ENCODE measurements at regions not wholly inside any gene's neighbourhood (a gene's known extent, or its start where the extent isn't known, plus 50 kb on each side); places are given as distances from the start of the nearest gene placed in this dataset.
"Not testable (repeated sequence)": the region's sequence is repeated elsewhere in the genome, so short reads cannot be mapped to it uniquely, and the experiment has no call there.

DNA sequence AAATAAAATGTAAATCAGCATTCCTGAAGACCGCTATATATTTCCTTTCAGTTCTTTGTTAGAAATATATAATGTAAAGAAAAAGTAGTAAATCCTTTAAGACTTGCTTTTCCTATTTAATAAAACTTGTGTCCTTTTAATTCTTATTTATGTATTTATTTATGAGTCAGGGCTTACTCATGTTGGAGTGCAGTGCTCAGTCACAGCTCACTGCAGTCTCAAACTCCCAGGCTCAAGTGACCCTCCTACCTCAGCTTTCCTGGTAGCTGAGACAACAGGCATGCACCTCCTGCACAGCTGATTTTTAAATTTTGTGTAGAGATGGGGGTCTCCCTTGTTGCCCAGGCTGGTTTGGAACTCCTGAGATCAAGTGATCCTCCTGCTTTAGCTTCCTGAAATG is 724.5 kb downstream of the ANKRD7 start:
- DNase-seq, result no peak

DNA sequence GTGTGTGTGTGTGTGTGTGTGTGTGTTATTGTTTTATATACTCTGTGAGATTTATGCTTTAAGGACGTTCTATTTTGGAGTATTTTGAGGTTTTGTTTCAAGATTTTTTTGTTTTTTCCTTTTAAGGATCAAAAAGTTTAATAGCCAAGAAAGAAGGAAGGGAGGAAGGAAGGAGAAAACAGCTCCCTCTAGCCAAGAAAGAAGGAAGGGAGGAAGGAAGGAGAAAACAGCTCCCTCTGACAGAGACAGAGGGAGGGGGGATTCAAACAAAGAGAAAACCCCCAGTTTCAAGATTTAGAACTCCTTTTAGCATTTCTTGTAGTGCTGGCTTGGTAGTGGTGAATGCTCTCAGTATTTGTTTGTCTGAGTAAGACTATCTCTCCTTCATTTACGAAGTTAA is 731.8 kb downstream of the ANKRD7 start:
- DNase-seq, result not testable (repeated sequence)

DNA sequence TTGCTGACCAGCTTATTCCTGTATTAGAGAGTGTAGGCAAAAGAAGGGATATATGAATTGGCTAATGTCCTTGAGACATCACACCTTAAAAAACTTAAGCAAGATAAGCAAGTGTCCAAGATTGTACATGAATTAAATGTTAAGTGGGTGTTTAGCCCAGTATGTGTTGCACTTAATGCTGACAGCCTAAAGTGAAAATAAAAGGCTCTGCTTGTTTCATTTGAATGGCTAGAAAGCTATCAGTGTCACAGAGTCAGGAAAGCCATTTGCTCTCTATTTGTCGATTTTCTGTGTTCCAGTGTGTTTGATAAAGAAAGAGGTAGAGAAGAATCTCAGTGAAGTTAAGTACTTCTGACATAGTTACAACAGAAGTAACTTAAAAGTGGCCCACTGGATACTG is 744.9 kb downstream of the ANKRD7 start:
- DNase-seq, result no peak

DNA sequence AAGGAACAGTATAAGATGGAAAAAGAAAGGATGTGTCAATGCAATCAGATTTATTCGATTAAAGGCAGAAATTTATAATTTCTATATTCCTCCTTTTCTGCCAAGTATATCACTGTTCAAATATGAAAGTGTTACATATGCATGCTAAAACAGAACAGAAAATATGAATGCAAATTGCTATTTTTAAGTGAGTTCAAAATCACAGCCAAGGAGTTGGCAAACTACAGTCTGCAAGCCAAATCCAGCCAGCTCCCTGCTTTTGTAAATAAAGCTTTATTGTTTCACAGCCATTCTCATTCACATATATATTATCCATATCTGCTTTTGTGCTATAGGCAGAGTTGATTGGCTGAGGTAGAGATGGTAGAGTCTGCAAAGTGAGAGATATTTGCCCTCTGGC is 747.2 kb downstream of the ANKRD7 start:
- no peak for DNase-seq

DNA sequence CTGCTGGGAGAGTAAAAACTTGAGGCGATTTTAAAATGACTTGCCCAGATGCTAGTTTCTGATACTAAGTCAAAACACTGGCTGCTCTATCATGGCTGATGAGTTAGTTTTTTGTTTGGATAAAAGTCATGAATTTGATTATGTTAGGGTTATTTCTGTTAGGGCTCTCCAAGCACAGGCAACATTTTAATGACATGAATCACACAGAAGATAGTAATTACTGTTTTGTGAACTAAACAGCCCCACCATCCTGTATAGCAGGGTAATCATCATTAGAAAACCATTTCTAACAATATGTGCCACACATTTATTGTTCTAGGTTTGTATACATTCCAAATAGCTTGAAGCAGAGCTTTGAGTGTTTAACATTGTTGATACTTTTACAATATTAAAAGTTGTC is 750.3 kb downstream of the ANKRD7 start:
- DNase-seq, result no peak

DNA sequence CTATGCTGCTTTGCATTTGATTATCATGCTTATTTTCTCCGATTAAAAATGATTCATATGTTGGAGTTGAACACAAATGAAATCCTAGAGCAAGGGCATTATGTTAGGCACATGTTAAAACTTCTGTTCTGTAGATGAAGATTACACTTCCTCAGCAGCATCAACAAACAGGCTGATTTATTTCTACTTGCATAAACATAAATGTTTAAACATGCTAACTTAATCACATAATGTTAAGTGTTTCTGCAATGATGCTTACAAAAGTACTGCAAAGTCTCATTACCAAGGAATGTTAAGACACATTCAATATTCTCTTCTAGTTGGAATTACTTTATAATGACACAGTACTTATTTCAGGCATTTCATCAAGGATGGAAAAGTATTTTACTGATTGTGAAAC is 770.8 kb downstream of the ANKRD7 start:
- DNase-seq, result no peak

DNA sequence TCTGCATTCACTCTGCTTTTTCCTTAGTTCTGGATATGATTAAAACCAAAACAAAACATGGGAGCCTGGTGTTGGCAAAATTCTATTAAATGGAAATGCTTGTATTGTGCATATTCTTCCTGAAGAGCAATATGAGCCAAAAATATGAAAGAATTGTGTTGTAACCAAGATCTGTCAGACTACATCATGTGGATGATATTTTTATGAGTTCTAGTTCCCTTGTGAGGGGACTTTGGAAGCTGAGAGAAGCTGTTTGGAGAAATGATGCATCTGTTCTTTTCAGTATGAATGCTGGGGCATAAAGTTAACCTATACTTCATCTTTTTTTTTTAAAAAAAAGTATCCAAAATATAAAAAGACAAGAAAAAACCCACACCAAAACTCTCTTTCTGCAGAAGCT is 782.7 kb downstream of the ANKRD7 start:
- no peak for DNase-seq

DNA sequence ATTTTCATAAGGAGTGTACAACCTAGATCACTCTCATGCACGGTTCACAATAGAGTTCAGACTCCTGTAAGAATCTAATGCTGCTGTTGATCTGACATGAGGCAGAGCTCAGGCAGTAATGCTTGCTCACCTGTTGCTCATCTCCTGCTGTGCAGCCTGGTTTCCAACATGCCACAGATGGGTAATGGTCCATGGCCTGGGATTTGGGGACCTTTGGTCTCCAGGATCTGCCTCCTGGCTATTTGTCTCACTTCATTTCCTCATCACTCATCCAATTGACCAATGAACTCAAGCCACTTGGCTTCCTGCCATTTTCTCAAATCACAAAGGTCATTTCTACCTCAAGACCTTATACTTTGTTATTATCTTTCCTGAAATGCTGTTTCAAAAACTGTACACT is 786.1 kb downstream of the ANKRD7 start:
- DNase-seq, result no peak

DNA sequence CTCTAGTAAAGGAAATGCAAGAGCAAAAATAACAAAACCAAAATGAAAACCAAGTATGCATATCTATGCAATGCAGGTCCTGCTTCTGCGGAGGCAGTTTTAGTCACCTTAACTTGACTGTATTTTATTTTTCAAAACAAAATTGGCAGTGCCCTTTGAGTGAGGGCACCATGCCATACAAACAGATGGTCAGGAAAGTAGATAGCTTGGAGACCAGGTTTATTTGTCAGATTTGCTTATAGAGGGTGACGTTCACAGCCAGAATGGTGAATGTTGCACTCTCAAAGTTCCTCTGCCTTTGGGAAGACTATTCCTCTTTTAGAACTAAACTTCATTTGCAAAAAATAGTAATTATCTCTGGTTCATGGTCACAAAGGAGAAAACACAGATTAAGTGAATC is 801.9 kb downstream of the ANKRD7 start:
- no peak for DNase-seq

DNA sequence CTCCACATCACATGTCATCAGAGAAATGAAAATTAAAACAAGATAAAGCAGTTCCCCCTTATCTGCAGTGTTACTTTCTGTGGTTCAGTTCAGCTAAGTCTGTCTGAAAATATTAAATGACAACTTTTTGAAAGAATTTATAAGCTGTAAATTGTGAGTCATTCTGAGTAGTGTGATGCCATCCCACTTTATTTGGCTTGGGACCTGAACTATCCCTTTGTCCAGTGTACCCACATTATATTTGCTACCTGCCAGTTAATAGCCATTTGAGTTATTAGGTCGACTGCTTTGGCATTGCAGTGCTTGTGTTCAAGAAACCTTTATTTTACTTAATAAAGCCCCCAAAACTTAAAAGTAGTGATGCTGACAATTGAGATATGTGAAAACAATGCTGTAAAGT is 804.2 kb downstream of the ANKRD7 start:
- DNase-seq, result no peak

DNA sequence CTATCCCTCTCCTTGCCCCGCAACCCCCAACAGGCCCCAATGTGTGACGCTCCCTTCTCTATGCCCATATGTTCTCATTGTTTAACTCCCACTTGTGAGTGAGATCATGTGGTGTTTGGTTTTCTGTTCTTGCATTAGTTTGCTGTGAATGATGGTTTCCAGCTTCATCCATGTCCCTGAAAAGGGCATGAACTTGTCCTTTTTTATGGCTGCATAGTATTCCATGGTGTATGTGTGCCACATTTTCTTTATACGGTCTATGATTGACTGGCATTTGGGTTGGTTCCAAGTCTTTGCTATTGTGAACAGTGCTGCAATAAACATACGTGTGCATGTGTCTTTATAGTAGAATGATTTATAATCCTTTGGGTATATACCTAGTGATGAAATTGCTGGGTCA is 807.6 kb downstream of the ANKRD7 start:
- not testable (repeated sequence) for DNase-seq

DNA sequence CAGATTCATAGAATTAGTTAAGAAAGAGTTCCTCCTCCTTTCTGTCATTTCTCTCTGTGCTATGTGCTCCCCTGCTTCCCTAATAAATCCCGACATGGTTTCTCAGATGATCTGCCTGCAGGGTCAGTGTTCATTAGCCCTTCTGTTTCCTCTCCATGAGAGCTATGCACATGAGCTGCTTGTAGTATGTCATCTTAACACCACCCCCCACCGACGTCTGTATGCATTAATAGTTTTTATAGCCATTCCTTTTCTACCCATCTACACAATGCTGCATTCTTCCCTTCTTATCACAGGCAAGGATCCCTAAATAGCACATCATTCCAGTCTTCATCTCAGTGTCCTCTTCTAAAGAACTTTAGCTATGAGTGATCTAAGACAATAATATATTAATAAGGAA is 809.1 kb downstream of the ANKRD7 start:
- no peak for DNase-seq

DNA sequence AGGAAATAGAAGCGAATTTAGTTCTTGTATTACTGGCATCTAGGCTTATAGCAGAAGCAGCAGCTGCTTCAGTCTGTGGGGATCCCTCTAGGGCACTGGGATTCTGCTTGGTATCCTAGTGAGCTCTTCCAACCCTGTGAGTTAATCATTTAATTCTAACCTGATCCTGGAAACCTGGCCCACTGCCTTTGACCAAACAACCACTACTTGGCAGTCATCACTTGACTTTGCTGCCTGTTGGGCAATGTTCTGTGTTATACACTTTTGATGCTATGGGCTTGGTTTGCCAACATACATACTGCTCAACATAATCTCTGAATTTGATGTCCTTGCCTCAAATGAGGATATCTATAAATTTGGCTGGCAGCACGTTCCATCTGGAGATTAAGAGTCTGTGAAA is 813.4 kb downstream of the ANKRD7 start:
- DNase-seq, result no peak

DNA sequence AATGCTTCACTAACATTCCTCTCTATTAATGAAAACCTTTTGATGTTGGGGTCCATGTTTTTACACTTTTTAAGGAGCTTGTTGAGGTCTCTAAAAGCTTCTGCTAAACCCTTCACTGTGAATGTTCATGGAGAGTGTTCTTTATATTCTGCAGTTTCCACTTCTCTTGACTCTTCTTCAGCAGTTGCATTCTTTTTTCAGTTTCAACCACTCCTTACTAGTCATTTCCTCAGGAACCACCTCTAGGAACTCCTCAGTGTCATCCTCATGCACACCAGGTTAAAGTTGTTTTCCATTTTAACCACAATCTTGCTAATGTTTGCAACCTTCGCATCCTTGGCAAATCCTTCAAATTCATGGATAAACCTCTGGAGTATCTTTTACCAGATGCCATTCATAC is 821.6 kb downstream of the ANKRD7 start:
- DNase-seq, result no peak

DNA sequence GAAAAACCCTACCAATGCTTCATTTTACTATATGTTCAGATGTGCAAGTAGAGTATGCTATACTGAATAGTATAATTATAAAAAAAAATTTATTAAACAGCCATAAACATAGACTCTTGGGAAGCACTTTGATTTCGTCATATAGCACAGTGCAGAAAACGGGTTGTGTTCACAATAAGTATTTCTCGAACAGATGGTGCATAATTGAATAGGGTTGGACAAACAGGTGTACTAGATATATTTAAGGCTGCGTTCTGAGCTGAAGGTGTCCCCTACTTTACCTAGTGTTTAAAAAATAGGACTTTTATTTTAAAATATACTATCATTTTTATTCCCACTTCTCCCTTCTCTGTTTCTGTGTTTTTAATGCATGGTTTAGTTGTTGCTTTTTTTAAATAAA is 841.5 kb downstream of the ANKRD7 start:
- no peak for DNase-seq

DNA sequence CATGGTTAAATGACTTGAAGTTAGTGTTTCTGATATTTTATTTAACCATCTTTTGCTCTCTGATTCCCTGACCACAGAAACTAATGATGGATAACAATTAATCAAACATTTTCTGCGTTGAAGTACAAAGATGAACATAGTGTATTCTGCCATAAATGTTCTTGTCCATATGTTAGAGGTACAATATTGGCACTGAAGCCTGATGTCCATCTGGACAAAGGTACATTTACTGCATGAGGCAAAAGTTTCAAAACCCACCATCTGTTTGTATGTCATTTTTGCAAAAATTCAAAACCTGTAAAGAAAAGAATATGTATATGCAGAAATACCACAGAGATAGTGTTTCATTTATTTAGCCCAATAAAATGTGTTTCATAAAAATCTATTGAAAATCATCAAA is 861.5 kb downstream of the ANKRD7 start:
- no peak for DNase-seq

DNA sequence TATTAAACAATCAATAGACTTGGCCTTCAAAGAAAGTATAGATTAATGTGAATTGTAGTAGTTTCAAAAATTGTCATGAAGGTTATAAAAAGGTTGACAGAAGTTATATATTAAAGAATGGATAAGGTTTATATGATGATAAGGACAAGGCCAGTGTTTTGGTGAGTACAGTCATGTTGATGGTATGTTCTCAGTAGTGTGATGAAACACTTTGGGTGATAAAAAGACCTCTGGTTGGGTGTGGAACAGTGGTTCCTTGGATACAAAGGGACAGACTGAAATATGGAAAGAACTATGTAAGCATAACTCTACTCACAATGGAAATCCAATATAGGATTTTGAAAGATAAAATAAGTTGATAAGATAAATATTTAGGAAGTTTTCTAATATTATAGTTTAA is 866.3 kb downstream of the ANKRD7 start:
- no peak for DNase-seq

DNA sequence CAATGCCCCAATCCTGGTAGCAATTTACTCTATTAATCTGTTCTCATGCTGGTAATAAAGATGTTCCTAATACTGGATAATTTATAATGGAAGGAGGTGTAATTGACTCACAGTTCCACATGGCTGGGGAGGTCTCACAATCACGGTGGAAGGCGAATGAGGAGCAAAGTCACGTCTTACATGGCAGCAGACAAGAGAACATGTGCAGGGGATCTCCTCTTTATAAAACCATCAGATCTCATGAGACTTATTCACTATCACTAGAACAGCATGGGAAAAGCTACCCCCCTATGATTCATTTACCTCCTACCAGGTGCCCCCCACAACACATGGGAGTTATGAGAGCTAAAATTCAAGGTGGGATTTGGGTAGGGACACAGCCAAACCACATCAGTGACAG is 872.2 kb downstream of the ANKRD7 start:
- DNase-seq, result no peak

DNA sequence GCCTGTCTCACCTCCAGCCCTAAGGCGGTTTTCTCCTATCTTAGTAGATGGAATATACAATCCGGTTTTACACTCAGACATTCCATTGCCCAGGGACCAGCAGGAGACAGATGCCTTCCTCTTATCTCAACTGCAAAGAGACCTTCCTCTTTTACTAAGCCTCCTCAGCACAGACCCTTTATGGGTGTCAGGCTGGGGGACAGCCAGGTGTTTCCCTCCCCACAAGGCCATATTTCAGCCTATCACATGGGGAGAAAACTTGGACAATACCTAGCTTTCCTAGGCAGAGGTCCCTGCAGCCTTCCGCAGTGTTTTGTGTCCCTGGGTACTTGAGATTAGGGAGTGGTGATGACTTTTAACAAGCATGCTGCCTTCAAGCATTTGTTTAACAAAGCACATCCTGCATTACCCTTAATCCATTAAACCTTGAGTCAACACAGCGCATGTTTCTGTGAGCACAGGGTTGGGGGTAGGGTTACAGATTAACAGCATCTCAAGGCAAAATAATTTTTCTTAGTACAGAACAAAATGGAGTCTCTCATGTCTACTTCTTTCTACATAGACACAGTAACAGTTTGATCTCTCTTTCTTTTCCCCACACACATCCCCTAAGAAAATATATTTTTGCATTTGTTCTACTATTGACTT is 876.2 kb downstream of the ANKRD7 start:
- not testable (repeated sequence) for DNase-seq

DNA sequence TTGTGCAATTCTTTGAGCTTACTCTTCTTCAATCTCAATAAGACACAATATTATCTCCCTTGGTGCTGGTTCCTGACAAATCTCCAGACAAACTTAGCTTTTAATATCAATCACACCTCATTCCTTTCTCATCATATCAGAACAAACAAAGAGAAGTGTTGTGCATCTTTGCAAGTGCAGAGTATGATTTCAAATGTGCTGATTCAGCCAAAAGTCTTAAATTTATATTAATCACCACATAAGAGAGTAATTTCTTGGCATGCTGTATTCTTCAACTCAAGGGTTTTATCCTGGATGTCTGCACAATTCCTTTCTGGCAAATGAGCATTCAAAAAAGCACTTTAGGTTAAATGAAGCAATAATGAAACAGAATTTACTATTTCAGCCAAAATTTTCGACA is 877.8 kb downstream of the ANKRD7 start:
- DNase-seq, result no peak

DNA sequence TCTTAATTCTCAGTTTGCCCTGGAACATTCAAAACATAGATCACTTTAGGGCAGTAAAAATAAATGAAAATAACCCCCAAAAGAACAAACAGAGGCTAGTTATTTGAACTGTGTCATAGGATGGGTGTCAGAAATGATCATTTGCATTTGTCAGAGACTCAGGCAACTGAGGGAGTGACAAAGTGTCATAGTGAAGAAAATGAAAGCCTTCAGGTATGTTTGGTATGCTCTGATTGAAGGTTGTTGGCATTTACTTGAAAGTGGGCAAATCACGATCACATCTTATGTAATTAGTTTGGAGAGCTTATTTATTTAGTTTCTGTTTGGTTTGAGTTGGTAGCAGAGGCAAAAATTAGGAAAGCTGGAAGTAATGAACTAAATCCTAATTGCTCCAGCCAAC is 880.9 kb downstream of the ANKRD7 start:
- no peak for DNase-seq

DNA sequence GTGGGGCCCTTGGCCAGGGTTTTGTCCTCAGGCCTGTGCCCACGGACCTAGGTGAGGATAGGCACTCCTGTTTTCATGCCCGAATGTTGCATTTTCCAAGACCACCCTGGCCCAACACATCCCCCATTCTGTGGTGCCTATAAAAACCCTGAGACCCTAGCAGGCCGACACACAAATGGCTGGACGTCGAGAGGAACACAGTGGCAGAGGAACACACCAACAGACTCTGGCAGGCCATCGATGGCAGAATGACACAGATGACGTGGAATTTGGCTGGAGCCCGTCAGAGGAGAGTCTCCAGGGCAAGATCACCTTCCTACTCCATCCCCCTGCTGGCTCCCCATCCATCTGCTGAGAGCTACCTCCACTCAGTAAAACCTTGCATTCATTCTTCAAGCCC is 898.8 kb downstream of the ANKRD7 start:
- DNase-seq, result no peak

DNA sequence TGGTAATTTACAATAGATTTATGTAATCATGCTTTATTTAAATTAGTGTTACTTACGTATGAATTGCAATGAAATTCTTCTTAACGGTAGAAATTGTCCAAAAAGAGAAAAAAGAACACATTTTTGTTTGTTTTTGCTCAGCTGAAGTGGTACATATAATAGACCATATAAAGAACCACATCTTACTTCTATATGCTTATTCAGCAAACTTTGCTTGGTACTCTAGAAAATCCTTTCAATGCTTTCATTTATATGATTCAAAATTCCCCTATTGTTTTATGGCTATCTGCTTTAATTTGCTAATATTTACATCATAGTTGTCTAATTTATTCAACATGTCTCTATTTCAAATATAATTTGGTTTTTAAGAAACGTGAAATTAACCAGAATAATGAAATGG is 903.2 kb downstream of the ANKRD7 start:
- DNase-seq, result no peak

DNA sequence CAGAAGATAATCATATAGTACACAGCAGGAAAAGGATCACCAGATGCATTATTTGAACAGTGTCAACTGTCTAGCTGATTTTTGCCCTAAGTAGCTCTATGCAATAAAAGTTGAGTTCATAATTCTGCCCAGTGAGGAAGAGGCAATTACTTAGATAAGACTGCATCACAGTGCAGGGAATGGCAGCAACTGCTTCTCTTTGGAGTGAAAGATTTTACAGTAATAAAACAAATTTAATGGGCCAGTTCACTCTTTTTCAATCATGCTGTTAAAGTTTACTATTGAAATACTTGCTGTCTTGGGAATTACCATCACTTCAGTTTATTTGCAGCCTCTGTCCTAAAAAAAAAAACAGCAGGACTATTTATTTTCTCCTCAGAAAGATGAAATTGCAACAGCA is 907.9 kb downstream of the ANKRD7 start:
- no peak for DNase-seq

DNA sequence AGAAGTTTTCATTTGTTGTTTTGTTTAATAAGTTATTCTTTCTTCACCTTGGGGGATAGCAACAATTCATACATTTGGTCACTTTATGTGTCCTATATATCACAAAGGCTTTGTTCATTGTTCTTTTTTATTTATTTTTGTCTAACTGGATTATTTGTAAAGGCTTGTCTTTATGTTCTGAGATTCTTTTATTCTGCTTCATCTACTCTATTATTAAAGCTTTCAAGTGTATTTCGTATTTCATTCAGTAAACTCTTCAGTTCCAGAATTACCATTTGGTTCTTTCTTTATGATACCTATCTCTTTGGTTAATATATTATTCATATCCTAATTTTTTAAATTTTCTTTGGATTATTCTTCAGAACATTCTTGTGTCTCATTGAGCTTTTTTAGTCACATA is 942.9 kb downstream of the ANKRD7 start:
- no peak for DNase-seq

DNA sequence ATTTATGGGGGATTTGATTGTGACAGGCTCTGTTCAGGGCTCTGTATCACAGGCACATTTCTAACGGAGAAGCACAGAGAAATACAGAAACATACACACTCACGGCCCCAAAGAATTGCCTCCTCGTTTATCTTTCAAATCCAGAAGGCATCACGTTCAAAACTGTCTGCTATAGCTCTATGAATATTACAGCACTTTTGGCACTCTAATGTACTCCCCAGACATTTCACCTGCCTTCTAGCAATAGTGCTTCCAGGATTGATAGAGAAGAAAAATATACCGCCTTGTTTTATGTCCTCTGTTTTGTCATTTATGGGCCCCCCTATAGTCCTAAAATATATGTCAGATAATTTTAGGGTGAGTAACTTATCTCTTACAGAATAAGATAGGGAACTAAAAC is 947.5 kb downstream of the ANKRD7 start:
- no peak for DNase-seq
